Hepatocyte (in vitro differentiated cells): ENCODE measurements at regions not wholly inside any gene's neighbourhood (a gene's known extent, or its start where the extent isn't known, plus 50 kb on each side); places are given as distances from the start of the nearest gene placed in this dataset.

Source experiments
- DNase-seq: peaks from one replicate; pipeline ENCODE4 v3.0.0-alpha.2; 2016; ENCODE audit warnings: low spot score
- H2AFZ ChIP-seq: fragments of 200-600 bp; sonication (generic); 2 replicates; pipeline ENCODE4 v1.6.0; 2016; ENCODE audit warnings: antibody characterized with exemption, mild to moderate bottlenecking
- H3K27ac ChIP-seq: fragments of 200-600 bp; sonication (generic); 2 replicates; pipeline ENCODE4 v1.5.1; 2016; ENCODE audit warnings: mild to moderate bottlenecking
- H3K27me3 ChIP-seq: fragments of 200-600 bp; sonication (generic); 2 replicates; pipeline ENCODE4 v1.6.1; 2016
- H3K36me3 ChIP-seq: fragments of 200-600 bp; sonication (generic); replicated peaks from 2 replicates; pipeline ENCODE4 v1.5.1; 2016; ENCODE audit warnings: low read depth; ENCODE audit not compliant: insufficient read depth
- H3K4me1 ChIP-seq: fragments of 200-600 bp; sonication (generic); 2 replicates; pipeline ENCODE4 v1.5.1; 2016; ENCODE audit warnings: mild to moderate bottlenecking, moderate library complexity; ENCODE audit not compliant: insufficient read depth
- H3K4me2 ChIP-seq: fragments of 200-600 bp; sonication (generic); 2 replicates; pipeline ENCODE4 v1.6.0; 2016
- H3K4me3 ChIP-seq: fragments of 200-600 bp; sonication (generic); 2 replicates; pipeline ENCODE4 v1.5.1; 2016; ENCODE audit warnings: mild to moderate bottlenecking
- H3K79me2 ChIP-seq: fragments of 200-600 bp; sonication (generic); 2 replicates; pipeline ENCODE4 v1.6.0; 2017; ENCODE audit warnings: mild to moderate bottlenecking
- H3K9me2 ChIP-seq: fragments of 200-600 bp; sonication (generic); replicated peaks from 2 replicates; pipeline ENCODE4 v1.6.0; 2017; ENCODE audit warnings: mild to moderate bottlenecking; ENCODE audit not compliant: insufficient read depth
- H3K9me3 ChIP-seq: fragments of 200-600 bp; sonication (generic); 2 replicates; pipeline ENCODE4 v1.5.1; 2016; ENCODE audit warnings: low read depth, mild to moderate bottlenecking
- H4K20me1 ChIP-seq: fragments of 200-600 bp; sonication (generic); 2 replicates; pipeline ENCODE4 v1.6.0; 2016; ENCODE audit warnings: mild to moderate bottlenecking; ENCODE audit not compliant: insufficient read depth, poor library complexity, severe bottlenecking
- CTCF ChIP-seq: fragments of 200-600 bp; sonication (generic); IDR thresholded peaks from 2 replicates; pipeline ENCODE4 v1.5.1; 2016; ENCODE audit warnings: antibody characterized with exemption, mild to moderate bottlenecking; ENCODE audit not compliant: poor library complexity
- EZH2 ChIP-seq: fragments of 200-600 bp; sonication (generic); IDR thresholded peaks from 2 replicates; pipeline ENCODE4 v1.6.1; 2016; ENCODE audit warnings: antibody characterized with exemption, mild to moderate bottlenecking, borderline replicate concordance
- EZH2phosphoT487 ChIP-seq: fragments of 200-600 bp; sonication (generic); IDR thresholded peaks from one replicate; pipeline ENCODE4 v1.6.1; 2018; ENCODE audit warnings: antibody characterized with exemption, mild to moderate bottlenecking, low read depth, moderate library complexity; ENCODE audit not compliant: unreplicated experiment, severe bottlenecking
- WGBS: methylation state at CpG from one replicate; pipeline ENCODE4 v1.1.6; 2016; ENCODE audit warnings: low lambda C conversion rate; ENCODE audit errors: missing lambda C conversion rate; 5-methylcytosine and 5-hydroxymethylcytosine counted together

- Histone ChIP-seq H3K4me1 (no peaks in the 10 kb centered on the region), H3K79me2 (no peaks in the 10 kb centered on the region), H2AFZ (no peak overlapping the region), H3K36me3 (no peaks in the 10 kb centered on the region), H3K9me3 (no peaks in the 10 kb centered on the region), H4K20me1 (no peaks in the 10 kb centered on the region), H3K9me2 (no peaks in the 10 kb centered on the region), H3K27ac (no peak overlapping the region), H3K4me3 (no peak overlapping the region), H3K4me2 (no peak overlapping the region), H3K27me3 (no peaks in the 10 kb centered on the region)
- no peak for DNase-seq
- whole genome bisulfite sequencing, result 50% methylated on average over 7 of the region's 7 CpGs
- TF ChIP-seq EZH2 (no peak), CTCF (peak; percentile 12), EZH2phosphoT487 (no peak)
These were observed 57.3 kb upstream of the SULT1C3 start for GRCh38 chr2:108182489-108182888.

- H4K20me1 ChIP-seq, result no peaks in the 10 kb centered on the region
- no peaks in the 10 kb centered on the region for H3K4me1 ChIP-seq
- no peaks in the 10 kb centered on the region for H3K9me2 ChIP-seq
- peak; percentile 28 for DNase-seq
- WGBS, result 51% methylated on average over 2 of the region's 2 CpGs
- TF ChIP-seq EZH2phosphoT487 (no peak), CTCF (peak; percentile 36)
- H3K27me3 ChIP-seq, result no peaks in the 10 kb centered on the region
- H3K36me3 ChIP-seq, result no peaks in the 10 kb centered on the region
- H3K4me3 ChIP-seq, result no peak overlapping the region
- H3K27ac ChIP-seq, result no peak overlapping the region
- H3K4me2 ChIP-seq, result no peak overlapping the region
- H3K79me2 ChIP-seq, result no peaks in the 10 kb centered on the region
- H2AFZ ChIP-seq, result no peak overlapping the region
- no peaks in the 10 kb centered on the region for H3K9me3 ChIP-seq
These were observed 55.3 kb upstream of the SULT1C3 start for GRCh38 chr2:108184419-108184818.

- no peak for DNase-seq
- Histone ChIP-seq H4K20me1 (no peaks in the 10 kb centered on the region), H3K9me2 (no peaks in the 10 kb centered on the region), H3K79me2 (no peaks in the 10 kb centered on the region), H3K4me2 (no peak overlapping the region), H3K27me3 (no peaks in the 10 kb centered on the region), H3K4me3 (no peak overlapping the region), H3K9me3 (no peaks in the 10 kb centered on the region), H2AFZ (no peak overlapping the region), H3K36me3 (no peaks in the 10 kb centered on the region), H3K4me1 (peaks cover 6% of the 10 kb centered on the region), H3K27ac (no peak overlapping the region)
- 63% methylated on average over 1 of the region's 1 CpG for WGBS
- TF ChIP-seq EZH2 (no peak), CTCF (no peak), EZH2phosphoT487 (no peak)
These were observed 50.5 kb upstream of the SULT1C3 start for GRCh38 chr2:108189316-108189715.
